Neuronal stem cell (in vitro differentiated cells): ENCODE measurements at regions not wholly inside any gene's neighbourhood (a gene's known extent, or its start where the extent isn't known, plus 50 kb on each side); places are given as distances from the start of the nearest gene placed in this dataset.

ENCODE experiments used
- DNase-seq: peaks from one replicate; pipeline ENCODE4 v3.0.0-alpha.2; 2013; ENCODE audit warnings: low spot score
- H2AFZ ChIP-seq: one replicate; pipeline ENCODE4 v1.6.1; 2013; ENCODE audit warnings: mild to moderate bottlenecking, low read length, inconsistent platforms
- H2AK5ac ChIP-seq: 2 replicates; pipeline ENCODE4 v1.6.1; 2013; ENCODE audit warnings: low read depth, mild to moderate bottlenecking, inconsistent platforms, low read length, moderate library complexity, mixed read lengths
- H2BK120ac ChIP-seq: 2 replicates; pipeline ENCODE4 v1.6.1; 2013; ENCODE audit warnings: low read depth, mild to moderate bottlenecking, inconsistent platforms, low read length, moderate library complexity, mixed read lengths
- H2BK12ac ChIP-seq: one replicate; pipeline ENCODE4 v1.6.1; 2013; ENCODE audit warnings: low read length, inconsistent platforms
- H2BK15ac ChIP-seq: 2 replicates; pipeline ENCODE4 v1.6.1; 2013; ENCODE audit warnings: mild to moderate bottlenecking, low read length, inconsistent platforms, mixed read lengths
- H2BK5ac ChIP-seq: one replicate; pipeline ENCODE4 v1.6.1; 2013; ENCODE audit warnings: inconsistent platforms, mild to moderate bottlenecking, low read length, moderate library complexity
- H3K14ac ChIP-seq: one replicate; pipeline ENCODE4 v1.6.1; 2013; ENCODE audit warnings: low read length, inconsistent platforms
- H3K18ac ChIP-seq: 2 replicates; pipeline ENCODE4 v1.6.1; 2013; ENCODE audit warnings: low read length, inconsistent platforms
- H3K23ac ChIP-seq: 2 replicates; pipeline ENCODE4 v1.6.1; 2013; ENCODE audit warnings: low read depth, mild to moderate bottlenecking, mixed read lengths, low read length, inconsistent platforms; ENCODE audit not compliant: poor library complexity
- H3K27ac ChIP-seq: replicated peaks from 3 replicates; pipeline ENCODE4 v1.5.1; 2013; ENCODE audit warnings: low read length, inconsistent platforms
- H3K27me3 ChIP-seq, 3 experiments: 2 replicates each; pipeline ENCODE4 v1.6.1; 2013; ENCODE audit warnings: low read length in 3 of 3, mild to moderate bottlenecking in 2 of 3, inconsistent platforms in 1 of 3, low read depth in 1 of 3, mixed read lengths in 1 of 3, moderate library complexity in 1 of 3; ENCODE audit not compliant: control insufficient read depth in 3 of 3, insufficient read depth in 3 of 3
- H3K36me3 ChIP-seq, 2 donors: replicated peaks in 1 of 2; 2 replicates each; pipeline ENCODE4 v1.6.1; 2013; ENCODE audit warnings: low read length in 2 of 2; ENCODE audit not compliant: control insufficient read depth in 2 of 2, insufficient read depth in 2 of 2
- H3K4ac ChIP-seq: 2 replicates; pipeline ENCODE4 v1.6.1; 2013; ENCODE audit warnings: inconsistent platforms, mild to moderate bottlenecking, low read length, moderate library complexity
- H3K4me1 ChIP-seq, 2 donors: 1 replicate in 1 of 2; 2 replicates in 1 of 2; pipeline ENCODE4 v1.6.1; 2013; ENCODE audit warnings: low read length in 2 of 2, low read depth in 1 of 2; ENCODE audit not compliant: control insufficient read depth in 2 of 2, insufficient read depth in 1 of 2
- H3K4me2 ChIP-seq: one replicate; pipeline ENCODE4 v1.6.1; 2013; ENCODE audit warnings: mild to moderate bottlenecking, low read length, inconsistent platforms; ENCODE audit not compliant: insufficient read depth, poor library complexity, severe bottlenecking
- H3K4me3 ChIP-seq, 2 donors: 2 replicates each; pipeline ENCODE4 v1.5.1; 2013; ENCODE audit warnings: low read length in 2 of 2, mild to moderate bottlenecking in 2 of 2, inconsistent platforms in 1 of 2, moderate library complexity in 1 of 2
- H3K79me1 ChIP-seq: one replicate; pipeline ENCODE4 v1.6.1; 2013; ENCODE audit warnings: low read depth, mild to moderate bottlenecking, inconsistent platforms, low read length, moderate library complexity
- H3K9ac ChIP-seq: one replicate; pipeline ENCODE4 v1.6.1; 2013; ENCODE audit warnings: mild to moderate bottlenecking, low read depth, low read length, inconsistent platforms; ENCODE audit not compliant: poor library complexity
- H3K9me3 ChIP-seq, 2 donors: replicated peaks in 1 of 2; 2 replicates each; pipeline versions ENCODE3 to v1.6.1; 2013; ENCODE audit warnings: low read length in 2 of 2, mild to moderate bottlenecking in 2 of 2, inconsistent platforms in 1 of 2, low read depth in 1 of 2, mixed read lengths in 1 of 2, moderate library complexity in 1 of 2; ENCODE audit not compliant: control insufficient read depth in 2 of 2, insufficient read depth in 1 of 2
- H4K8ac ChIP-seq: one replicate; pipeline ENCODE4 v1.6.1; 2013; ENCODE audit warnings: low read depth, mild to moderate bottlenecking, inconsistent platforms, low read length, moderate library complexity
- H4K91ac ChIP-seq: one replicate; pipeline ENCODE4 v1.6.1; 2013; ENCODE audit warnings: low read length, low read depth, mild to moderate bottlenecking, inconsistent platforms; ENCODE audit not compliant: poor library complexity
- WGBS, 2 donors: extraction: QIAGEN DNeasy Blood & Tissue Kit; methylation state at CpG; one replicate each; pipeline ENCODE4 v1.1.7; 2013; ENCODE audit warnings: missing lambda C conversion rate in 2 of 2, mixed read lengths in 1 of 2; ENCODE audit not compliant: insufficient read length in 2 of 2, insufficient replicate concordance in 1 of 2; ENCODE audit errors: extremely low coverage in 2 of 2; 5-methylcytosine and 5-hydroxymethylcytosine counted together

DNA sequence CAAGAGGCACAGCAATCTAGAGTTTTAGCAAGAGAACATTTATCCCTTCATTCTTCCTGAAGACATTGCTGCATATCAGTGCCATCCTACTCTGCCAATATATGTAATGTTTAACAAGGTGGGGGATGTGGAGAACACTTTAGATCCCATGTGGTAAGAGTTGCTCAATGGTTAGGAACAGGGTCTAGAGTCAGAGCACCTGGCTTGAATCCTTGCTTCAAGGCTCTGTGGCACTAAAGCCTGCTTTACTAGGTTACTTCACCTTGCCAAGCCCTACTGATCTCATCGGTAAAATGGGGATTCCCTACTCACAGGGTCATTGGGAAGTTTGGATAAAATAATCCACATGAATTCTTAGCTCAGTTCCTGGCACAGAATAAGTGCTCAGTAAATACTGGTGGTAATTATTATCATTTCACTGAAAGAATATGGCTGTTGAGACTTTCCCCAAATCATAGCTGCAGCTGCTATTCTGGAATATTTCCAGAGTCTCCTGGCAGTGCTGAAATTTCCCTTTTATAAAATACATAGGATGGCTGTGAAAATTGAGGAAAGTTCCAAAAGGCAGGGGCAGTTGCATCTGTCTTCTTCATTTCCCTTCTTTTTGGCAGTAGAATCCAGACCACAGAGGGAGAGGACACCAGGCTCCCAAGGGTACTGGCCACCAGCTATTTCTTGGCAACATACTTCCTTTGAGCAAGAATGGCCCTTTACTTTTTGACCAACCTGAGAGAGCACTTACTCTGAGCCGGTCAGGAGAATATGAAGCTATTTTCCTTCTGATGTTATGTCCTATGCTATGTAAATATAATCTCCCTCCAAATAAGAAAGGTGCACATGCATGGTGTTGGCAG lies 142.8 kb downstream of the PALM2AKAP2 start:
- WGBS, 2 donors: no CpG with 5 or more reads among the region's 2 CpGs
- H3K4me1 ChIP-seq: no peaks in the 10 kb centered on the region
- no peak overlapping the region for H3K4me2 ChIP-seq
- H2AFZ ChIP-seq: no peak overlapping the region
- no peak overlapping the region for H3K23ac ChIP-seq
- H3K79me1 ChIP-seq: no peaks in the 10 kb centered on the region
- no peak overlapping the region for H2BK5ac ChIP-seq
- no peak overlapping the region for H2BK12ac ChIP-seq
- H4K91ac ChIP-seq: no peak overlapping the region
- H3K9ac ChIP-seq: no peak overlapping the region
- H2BK120ac ChIP-seq: no peak overlapping the region
- no peak overlapping the region for H2BK15ac ChIP-seq
- no peak overlapping the region for H3K18ac ChIP-seq
- H3K4me3 ChIP-seq: no peak overlapping the region
- no peaks in the 10 kb centered on the region for H3K9me3 ChIP-seq
- no peaks in the 10 kb centered on the region for H3K27me3 ChIP-seq
- no peak overlapping the region for H3K4ac ChIP-seq
- H3K36me3 ChIP-seq: peaks cover 0 to 5% of the 10 kb centered on the region in 2 donors
- H4K8ac ChIP-seq: no peak overlapping the region
- no peak overlapping the region for H3K27ac ChIP-seq
- H2AK5ac ChIP-seq: no peak overlapping the region
- DNase-seq: no peak
- H3K14ac ChIP-seq: no peak overlapping the region

DNA sequence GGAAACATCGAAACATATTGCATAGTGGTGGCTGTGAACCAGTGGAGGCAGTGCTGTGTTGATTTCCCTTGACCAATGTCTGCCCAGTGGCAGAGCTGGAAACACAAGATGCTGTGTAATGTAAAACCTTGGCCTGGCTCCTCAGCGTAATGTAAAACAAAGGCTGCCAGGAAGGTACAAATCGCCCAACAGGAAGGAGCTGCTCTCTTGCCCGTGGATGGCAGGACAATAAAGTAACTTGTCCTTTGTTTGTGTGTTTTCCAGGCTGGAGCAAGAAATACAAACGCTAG lies 143.4 kb downstream of the PALM2AKAP2 start:
- H3K23ac ChIP-seq: no peak overlapping the region
- H4K8ac ChIP-seq: no peak overlapping the region
- no peak overlapping the region for H2BK15ac ChIP-seq
- no CpG with 5 or more reads among the region's 5 CpGs for WGBS, 2 donors
- peak overlapping the region; percentile 68 for H2AFZ ChIP-seq
- no peak overlapping the region for H3K27ac ChIP-seq
- no peak overlapping the region for H3K14ac ChIP-seq
- DNase-seq: no peak
- no peaks in the 10 kb centered on the region for H3K9me3 ChIP-seq
- H3K27me3 ChIP-seq: no peaks in the 10 kb centered on the region
- no peaks in the 10 kb centered on the region for H3K79me1 ChIP-seq
- H3K4me2 ChIP-seq: no peak overlapping the region
- H4K91ac ChIP-seq: no peak overlapping the region
- no peak overlapping the region for H2BK5ac ChIP-seq
- no peak overlapping the region for H2AK5ac ChIP-seq
- H2BK12ac ChIP-seq: no peak overlapping the region
- H3K4me3 ChIP-seq: no peak overlapping the region
- no peak overlapping the region for H3K4ac ChIP-seq
- no peak overlapping the region for H3K9ac ChIP-seq
- no peaks in the 10 kb centered on the region for H3K4me1 ChIP-seq
- no peak overlapping the region for H3K18ac ChIP-seq
- peaks cover 0 to 5% of the 10 kb centered on the region in 2 donors for H3K36me3 ChIP-seq
- no peak overlapping the region for H2BK120ac ChIP-seq

DNA sequence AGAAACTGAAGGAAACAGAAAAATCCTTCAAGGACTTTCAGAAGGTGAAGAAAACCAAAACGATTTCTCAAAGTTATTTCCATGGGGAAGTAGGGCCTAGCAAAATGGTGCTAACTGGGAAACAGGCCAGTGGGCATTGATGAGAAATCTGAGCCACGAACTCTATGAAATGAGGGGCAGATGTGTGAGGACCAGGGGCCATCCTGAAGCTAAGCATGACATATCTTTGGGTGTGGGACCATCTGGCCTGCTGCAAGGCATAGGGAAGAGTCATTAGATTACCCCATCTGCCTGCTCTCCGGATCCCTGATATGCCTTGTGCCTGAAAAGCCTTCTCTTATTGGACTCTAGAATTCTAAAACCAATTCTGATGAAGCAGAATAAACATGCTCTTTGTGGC lies 143.8 kb downstream of the PALM2AKAP2 start:
- no peak overlapping the region for H2BK120ac ChIP-seq
- no peak overlapping the region for H3K4me3 ChIP-seq
- peak overlapping the region; percentile 68 for H2AFZ ChIP-seq
- no peaks in the 10 kb centered on the region for H3K9me3 ChIP-seq
- no peak overlapping the region for H3K14ac ChIP-seq
- H2BK15ac ChIP-seq: no peak overlapping the region
- H2BK5ac ChIP-seq: no peak overlapping the region
- no peak overlapping the region for H3K4ac ChIP-seq
- H2AK5ac ChIP-seq: no peak overlapping the region
- no CpG with 5 or more reads among the region's 3 CpGs for WGBS, 2 donors
- H4K91ac ChIP-seq: no peak overlapping the region
- no peak overlapping the region for H3K23ac ChIP-seq
- no peak overlapping the region for H3K27ac ChIP-seq
- H3K27me3 ChIP-seq: no peaks in the 10 kb centered on the region
- H3K79me1 ChIP-seq: no peaks in the 10 kb centered on the region
- H3K4me2 ChIP-seq: no peak overlapping the region
- H3K9ac ChIP-seq: no peak overlapping the region
- H3K4me1 ChIP-seq: no peaks in the 10 kb centered on the region
- no peak overlapping the region for H2BK12ac ChIP-seq
- no peak for DNase-seq
- H3K36me3 ChIP-seq: peaks cover 0 to 5% of the 10 kb centered on the region in 2 donors
- H4K8ac ChIP-seq: no peak overlapping the region
- no peak overlapping the region for H3K18ac ChIP-seq

DNA sequence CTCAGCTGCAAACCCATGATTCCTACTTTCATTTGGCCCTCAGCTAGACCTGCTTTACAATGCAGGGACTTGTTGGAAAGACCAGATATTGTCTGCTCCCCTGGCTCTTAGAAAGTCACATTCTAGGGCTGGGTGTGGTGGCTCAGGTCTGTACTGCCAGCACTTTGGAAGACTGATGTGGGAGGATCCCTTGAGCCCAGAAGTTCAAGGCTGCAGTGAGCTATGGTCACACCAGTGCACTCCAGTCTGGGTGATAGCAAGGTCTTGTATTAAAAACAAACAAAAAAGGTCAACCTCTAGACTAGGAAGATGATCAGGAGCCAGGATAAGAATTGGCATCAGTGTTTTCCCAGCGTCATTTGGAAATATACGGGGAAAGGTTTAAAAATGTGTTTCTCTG lies 145.8 kb downstream of the PALM2AKAP2 start:
- DNase-seq: no peak

More for the DNA sequence above, 145.8 kb downstream of the PALM2AKAP2 start:
- Histone ChIP-seq H3K23ac (no peak overlapping the region), H4K91ac (no peak overlapping the region), H2BK5ac (no peak overlapping the region), H3K14ac (no peak overlapping the region), H3K36me3 (peaks cover 0 to 5% of the 10 kb centered on the region in 2 donors), H3K4me1 (no peaks in the 10 kb centered on the region), H3K9ac (no peak overlapping the region), H3K4ac (no peak overlapping the region), H3K4me2 (no peak overlapping the region), H3K79me1 (no peaks in the 10 kb centered on the region), H3K4me3 (no peak overlapping the region), H2BK15ac (no peak overlapping the region), H3K18ac (no peak overlapping the region), H2BK12ac (no peak overlapping the region), H3K27ac (no peak overlapping the region), H2AK5ac (no peak overlapping the region), H3K9me3 (no peaks in the 10 kb centered on the region), H2AFZ (no peak overlapping the region), H3K27me3 (no peaks in the 10 kb centered on the region), H2BK120ac (no peak overlapping the region), H4K8ac (no peak overlapping the region)
- no CpG with 5 or more reads among the region's 2 CpGs for WGBS, 2 donors
